Right lobe of liver (tissue), 4 donors: ENCODE measurements at regions not wholly inside any gene's neighbourhood (a gene's known extent, or its start where the extent isn't known, plus 50 kb on each side); places are given as distances from the start of the nearest gene placed in this dataset.

Source experiments
- POLR2A ChIP-seq: fragments of 450-650 bp; IDR thresholded peaks from one replicate; pipeline ENCODE4 v1.6.1; 2017; ENCODE audit warnings: antibody characterized with exemption, mild to moderate bottlenecking
- TF ChIP-seq, protein P1 (sequence below), 4 donors: fragments of 200-600 bp in 3 of 4; fragments of 450-650 bp in 1 of 4; IDR thresholded peaks; one replicate each; pipeline versions ENCODE4 v1.5.1 to v1.8.0; 2016 to 2022; ENCODE audit warnings: antibody characterized with exemption in 4 of 4, mild to moderate bottlenecking in 2 of 4
- donor health status: DM: no; HTN: no; CAD: no.
- donor health status: DM: no; HTN: no; CAD: no.
- donor health status: DM: no; HTN: yes; CAD: no.

DNA sequence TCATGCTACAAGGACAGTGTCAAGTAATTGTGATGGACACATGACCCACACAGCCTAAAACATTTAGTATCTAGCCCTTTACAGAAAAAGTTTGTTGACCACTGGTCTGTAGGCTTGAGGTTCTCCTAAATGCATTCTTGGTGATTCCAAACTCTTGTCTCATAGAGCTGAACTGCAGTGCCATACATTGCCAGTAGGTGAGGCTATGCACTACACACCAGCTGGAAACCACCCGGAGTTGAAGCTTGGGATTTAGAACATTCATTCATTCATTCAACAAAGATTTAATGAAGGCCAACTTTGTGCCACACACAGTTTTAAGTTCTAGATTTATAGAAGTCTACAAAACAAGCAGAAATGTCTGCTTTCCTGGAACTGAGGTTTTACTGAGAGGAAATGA lies 77.3 kb upstream of the TCF7L2 start:
- TF ChIP-seq, protein P1, sequence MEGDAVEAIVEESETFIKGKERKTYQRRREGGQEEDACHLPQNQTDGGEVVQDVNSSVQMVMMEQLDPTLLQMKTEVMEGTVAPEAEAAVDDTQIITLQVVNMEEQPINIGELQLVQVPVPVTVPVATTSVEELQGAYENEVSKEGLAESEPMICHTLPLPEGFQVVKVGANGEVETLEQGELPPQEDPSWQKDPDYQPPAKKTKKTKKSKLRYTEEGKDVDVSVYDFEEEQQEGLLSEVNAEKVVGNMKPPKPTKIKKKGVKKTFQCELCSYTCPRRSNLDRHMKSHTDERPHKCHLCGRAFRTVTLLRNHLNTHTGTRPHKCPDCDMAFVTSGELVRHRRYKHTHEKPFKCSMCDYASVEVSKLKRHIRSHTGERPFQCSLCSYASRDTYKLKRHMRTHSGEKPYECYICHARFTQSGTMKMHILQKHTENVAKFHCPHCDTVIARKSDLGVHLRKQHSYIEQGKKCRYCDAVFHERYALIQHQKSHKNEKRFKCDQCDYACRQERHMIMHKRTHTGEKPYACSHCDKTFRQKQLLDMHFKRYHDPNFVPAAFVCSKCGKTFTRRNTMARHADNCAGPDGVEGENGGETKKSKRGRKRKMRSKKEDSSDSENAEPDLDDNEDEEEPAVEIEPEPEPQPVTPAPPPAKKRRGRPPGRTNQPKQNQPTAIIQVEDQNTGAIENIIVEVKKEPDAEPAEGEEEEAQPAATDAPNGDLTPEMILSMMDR (IDR thresholded peaks at IDR 0.05) = peak in 3 of 4 donors; percentile 5 to 25 (median 21)
- TF ChIP-seq POLR2A = no peak
